ENCODE measurements at regions not wholly inside any gene's neighbourhood (a gene's known extent, or its start where the extent isn't known, plus 50 kb on each side); places are given as distances from the start of the nearest gene placed in this dataset.

GRCh38 chr5:168019143-168019542, 272.3 kb upstream of the WWC1 start:
- TF ChIP-seq PATZ1 (CRISPR knock-in tag; IDR thresholded peaks at IDR 0.05; ENCODE audit: borderline replicate concordance) (no peak), ARNTL (CRISPR knock-in tag; IDR thresholded peaks at IDR 0.05; ENCODE audit: borderline replicate concordance, low read depth) (no peak), OSR1 (CRISPR knock-in tag; IDR thresholded peaks at IDR 0.05) (no peak), TOX (CRISPR knock-in tag; IDR thresholded peaks at IDR 0.05; ENCODE audit: borderline replicate concordance) (no peak), POU6F1 (CRISPR knock-in tag; IDR thresholded peaks at IDR 0.05; ENCODE audit: borderline replicate concordance, low read depth) (no peak)

Measured in SK-N-SH treated with all-trans-retinoic acid at 6 μM for 48 hours (cell line).